OCI-LY1 (cell line): ENCODE measurements at regions not wholly inside any gene's neighbourhood (a gene's known extent, or its start where the extent isn't known, plus 50 kb on each side); places are given as distances from the start of the nearest gene placed in this dataset.

Source experiments
- CTCF ChIP-seq: fragments of 200-600 bp; sonication (generic), shearing (Covaris generic); IDR thresholded peaks from 2 replicates; pipeline ENCODE4 v1.5.1; 2017; ENCODE audit warnings: mild to moderate bottlenecking, antibody characterized with exemption, low read length, moderate library complexity, mixed read lengths
- EZH2 ChIP-seq: fragments of 200-600 bp; sonication (generic), shearing (Covaris generic); IDR thresholded peaks from 2 replicates; pipeline ENCODE4 v1.8.0; 2017; ENCODE audit warnings: borderline replicate concordance, mixed run types, mild to moderate bottlenecking, antibody characterized with exemption, low read length, moderate library complexity, mixed read lengths

GRCh38 chr3:152103257-152103656, 165.5 kb upstream of the MBNL1 start:
- TF ChIP-seq CTCF (no peak), EZH2 (no peak)
